ENCODE measurements at regions not wholly inside any gene's neighbourhood (a gene's known extent, or its start where the extent isn't known, plus 50 kb on each side); places are given as distances from the start of the nearest gene placed in this dataset.

- no peak for TF ChIP-seq CTCF (IDR thresholded peaks at IDR 0.05; ENCODE audit: low read depth, low read length, missing control alignments)
- in situ Hi-C loops (cut with HindIII; ENCODE audit: low sequenced_read_pairs), result no loop called here
- no peak overlapping the region for H3K4me3 ChIP-seq (ENCODE audit: low read depth, low read length)
- no peak for DNase-seq (ENCODE audit: low read depth)
Observed at GRCh38 chr10:78768876-78769275, 299.9 kb upstream of the ZMIZ1 start.

- H3K4me3 ChIP-seq (ENCODE audit: low read depth, low read length), result no peak overlapping the region
- in situ Hi-C loops (cut with HindIII; ENCODE audit: low sequenced_read_pairs), result no loop called here
- TF ChIP-seq CTCF (IDR thresholded peaks at IDR 0.05; ENCODE audit: low read depth, low read length, missing control alignments), result no peak
- DNase-seq (ENCODE audit: low read depth), result no peak
Observed at GRCh38 chr10:78769526-78769925, 299.2 kb upstream of the ZMIZ1 start.

- no peak for DNase-seq (ENCODE audit: low read depth)
- in situ Hi-C loops (cut with HindIII; ENCODE audit: low sequenced_read_pairs), result no loop called here
- TF ChIP-seq CTCF (IDR thresholded peaks at IDR 0.05; ENCODE audit: low read depth, low read length, missing control alignments), result no peak
- no peak overlapping the region for H3K4me3 ChIP-seq (ENCODE audit: low read depth, low read length)
Observed at GRCh38 chr10:78770167-78771090, 298.3 kb upstream of the ZMIZ1 start.

- DNase-seq (ENCODE audit: low read depth), result no peak
- in situ Hi-C loops (cut with HindIII; ENCODE audit: low sequenced_read_pairs), result no loop called here
- H3K4me3 ChIP-seq (ENCODE audit: low read depth, low read length), result no peak overlapping the region
- no peak for TF ChIP-seq CTCF (IDR thresholded peaks at IDR 0.05; ENCODE audit: low read depth, low read length, missing control alignments)
Observed at GRCh38 chr10:78771260-78771659, 297.5 kb upstream of the ZMIZ1 start.

- in situ Hi-C loops (cut with HindIII; ENCODE audit: low sequenced_read_pairs), result no loop called here
- DNase-seq (ENCODE audit: low read depth), result no peak
- no peak overlapping the region for H3K4me3 ChIP-seq (ENCODE audit: low read depth, low read length)
- TF ChIP-seq CTCF (IDR thresholded peaks at IDR 0.05; ENCODE audit: low read depth, low read length, missing control alignments), result no peak
Observed at GRCh38 chr10:78771808-78772455, 296.8 kb upstream of the ZMIZ1 start.

GRCh38 chr10:78772486-78772885 is 296.3 kb upstream of the ZMIZ1 start:
- no peak for DNase-seq (ENCODE audit: low read depth)
- no peak for TF ChIP-seq CTCF (IDR thresholded peaks at IDR 0.05; ENCODE audit: low read depth, low read length, missing control alignments)
- in situ Hi-C loops (cut with HindIII; ENCODE audit: low sequenced_read_pairs), result no loop called here
- no peak overlapping the region for H3K4me3 ChIP-seq (ENCODE audit: low read depth, low read length)
